Middle frontal gyrus (tissue), 1 donor: ENCODE measurements at regions not wholly inside any gene's neighbourhood (a gene's known extent, or its start where the extent isn't known, plus 50 kb on each side); places are given as distances from the start of the nearest gene placed in this dataset.

Source experiments
- DNase-seq: peaks from one replicate; pipeline ENCODE4 v3.0.0-alpha.2; 2015; ENCODE audit warnings: low spot score; ENCODE audit errors: extremely low spot score

DNA sequence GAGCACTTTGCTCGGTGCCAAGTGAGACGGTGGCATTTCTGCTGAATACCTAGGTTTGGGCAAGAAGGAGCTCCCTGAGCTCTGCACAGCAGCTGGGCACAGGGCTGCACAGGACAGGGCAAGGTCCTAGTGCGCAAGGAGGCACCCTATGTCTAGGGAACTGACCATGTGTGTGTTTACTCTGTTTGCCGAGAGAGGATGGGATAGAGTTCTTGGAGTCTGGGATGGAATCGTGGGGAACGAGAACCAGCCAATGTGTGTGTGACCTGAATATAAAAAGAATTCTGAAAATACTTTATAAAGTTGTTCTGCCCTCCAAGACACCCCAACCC lies 179.5 kb upstream of the NECTIN1 start:
- no peak for DNase-seq

DNA sequence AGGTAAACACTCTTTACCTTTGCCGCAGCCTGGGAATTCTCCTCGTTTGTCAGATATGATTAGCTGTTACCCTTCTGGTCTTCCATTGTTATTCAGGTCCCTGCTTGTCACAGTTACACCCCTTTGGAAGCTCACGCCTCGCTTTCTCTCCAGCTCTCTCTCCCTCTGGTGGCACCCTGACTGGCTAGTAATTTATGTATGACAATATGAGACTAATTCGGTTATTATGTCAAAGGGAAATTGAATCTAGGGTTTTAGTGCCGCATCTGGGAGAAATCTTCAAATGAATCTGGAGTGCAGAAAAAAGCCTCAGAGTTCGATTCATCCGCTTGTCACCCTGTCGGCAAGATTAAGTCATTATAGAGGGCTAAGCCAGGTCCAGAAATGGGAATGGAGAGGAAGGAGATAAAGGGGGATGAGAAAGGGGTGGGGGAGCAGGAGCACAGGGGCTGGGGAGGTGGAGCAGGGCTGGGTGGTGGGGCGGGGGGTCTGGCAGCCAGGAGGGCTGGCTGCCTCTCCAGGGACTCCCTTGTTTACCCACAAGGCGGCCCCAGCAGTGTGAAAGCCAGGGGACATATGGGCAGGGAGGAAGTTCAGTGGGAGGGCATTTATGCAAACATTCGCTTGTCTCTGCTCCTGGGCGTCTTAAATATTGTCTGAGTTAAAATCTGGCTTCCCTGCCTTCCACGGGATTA lies 179.0 kb upstream of the NECTIN1 start:
- no peak for DNase-seq

DNA sequence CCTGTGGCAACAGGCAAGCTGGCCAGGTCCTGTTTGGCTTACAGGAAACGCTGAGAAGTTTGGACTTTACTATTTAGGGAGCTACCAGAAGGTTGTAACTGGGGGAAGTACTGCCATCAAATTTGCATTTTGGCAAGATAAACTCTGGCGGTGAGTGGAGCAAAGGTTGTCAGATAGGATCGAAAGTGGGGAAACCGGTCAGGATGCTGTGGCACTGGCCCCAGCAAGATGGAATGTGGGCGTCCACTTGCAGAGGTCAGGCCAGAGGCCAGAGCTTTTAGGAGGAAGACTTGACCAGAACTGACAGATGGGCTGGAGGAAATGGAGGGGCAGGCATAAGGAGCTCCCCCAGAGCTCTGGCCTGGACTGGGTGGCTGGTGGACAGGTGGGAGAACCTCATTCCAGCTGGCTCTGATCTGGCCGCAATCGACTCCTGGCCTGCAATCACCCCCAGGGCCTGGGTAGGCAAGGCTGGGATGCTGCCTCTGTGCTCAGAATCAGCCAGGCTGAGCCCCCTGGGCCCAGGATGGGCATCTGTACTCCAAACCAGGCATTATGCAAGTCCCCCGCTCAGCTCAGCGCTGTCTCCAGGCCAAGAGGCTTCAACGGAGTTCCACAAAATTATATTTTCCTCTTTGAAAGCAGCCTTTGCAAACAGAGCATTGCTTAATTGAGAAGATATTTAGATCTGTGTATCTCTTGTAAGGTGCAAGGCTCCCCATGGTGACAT lies 178.3 kb upstream of the NECTIN1 start:
- no peak for DNase-seq

DNA sequence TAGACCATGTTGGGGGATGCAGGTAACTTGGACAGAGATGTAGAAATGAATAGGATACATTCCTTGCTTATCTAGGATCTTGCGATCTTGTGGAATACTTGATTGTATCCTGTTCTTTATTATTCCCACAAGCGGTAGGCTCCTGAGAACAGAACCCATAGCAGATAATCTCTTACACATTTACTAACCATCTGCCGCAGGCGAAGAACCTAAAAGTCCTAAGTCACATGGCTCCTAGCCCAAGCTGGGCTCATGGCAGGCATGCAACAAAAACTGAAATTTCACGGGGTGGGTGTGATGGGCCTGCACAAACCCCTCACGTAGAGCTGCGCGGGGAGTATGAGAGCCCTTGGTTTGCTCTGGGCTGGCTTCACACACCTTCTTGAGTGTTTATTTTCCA lies 177.4 kb upstream of the NECTIN1 start:
- no peak for DNase-seq

DNA sequence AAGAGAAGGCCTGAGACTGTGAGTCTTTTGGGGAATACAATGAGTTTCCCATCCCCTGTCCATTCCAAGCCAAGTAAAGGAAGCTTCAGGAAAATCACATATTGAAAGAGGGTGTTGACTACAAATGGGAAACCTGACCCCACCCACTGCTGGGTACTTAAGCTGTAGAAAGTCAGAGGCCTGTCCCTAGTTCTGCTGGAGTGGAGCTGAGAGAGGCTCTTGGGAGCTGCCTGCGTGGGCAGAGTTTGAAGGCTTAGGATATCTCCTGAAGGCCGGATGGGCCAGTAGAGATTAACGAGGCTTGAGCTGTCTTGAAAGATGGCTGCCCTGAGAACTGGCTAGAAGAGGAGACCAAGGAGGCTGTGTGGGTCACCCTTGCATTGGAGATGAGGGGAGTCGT lies 176.2 kb upstream of the NECTIN1 start:
- DNase-seq = no peak

DNA sequence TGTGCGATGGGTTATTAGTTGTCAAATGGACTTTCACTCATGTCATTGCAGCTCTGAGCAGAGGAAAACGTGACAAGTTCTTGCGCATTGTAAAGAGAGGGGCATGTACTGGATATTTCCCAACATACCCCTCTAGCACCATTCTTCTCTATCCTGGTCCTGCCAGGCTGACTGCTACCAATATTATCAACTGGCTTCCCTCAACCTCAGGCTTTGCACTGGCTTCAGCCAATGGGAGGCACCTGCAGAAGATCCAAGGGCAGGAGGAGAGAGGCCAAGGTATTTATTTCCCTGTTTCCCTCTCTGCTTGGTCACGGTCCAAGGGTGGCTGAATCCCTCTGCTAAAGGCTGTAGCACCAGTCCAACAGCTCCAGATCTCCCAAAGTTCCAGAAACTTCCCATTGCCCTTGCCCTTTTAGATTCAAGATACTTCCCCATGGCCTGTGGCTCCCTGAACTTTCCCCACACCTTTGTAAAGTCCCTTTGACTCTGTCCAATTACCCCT lies 175.6 kb upstream of the NECTIN1 start:
- DNase-seq = no peak

DNA sequence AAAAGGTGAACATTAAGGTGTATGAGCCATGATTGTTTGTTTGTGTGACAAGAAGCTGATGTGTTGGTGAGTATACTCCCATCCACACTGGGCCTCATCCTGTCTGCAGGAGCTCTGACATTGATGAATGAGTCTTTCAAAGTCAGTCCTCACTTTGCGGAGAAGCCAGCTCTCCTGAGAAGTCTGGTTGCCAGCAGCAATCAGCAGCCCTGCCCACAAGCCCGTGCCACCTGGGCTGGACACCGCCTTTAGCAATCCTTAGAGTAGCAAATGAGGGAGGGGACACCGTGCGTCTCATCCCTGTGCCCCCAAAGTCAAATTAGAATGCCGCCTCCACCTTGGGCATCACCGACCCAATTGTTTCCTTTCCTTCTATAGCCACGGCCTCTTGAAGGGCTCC lies 174.8 kb upstream of the NECTIN1 start:
- DNase-seq = no peak

DNA sequence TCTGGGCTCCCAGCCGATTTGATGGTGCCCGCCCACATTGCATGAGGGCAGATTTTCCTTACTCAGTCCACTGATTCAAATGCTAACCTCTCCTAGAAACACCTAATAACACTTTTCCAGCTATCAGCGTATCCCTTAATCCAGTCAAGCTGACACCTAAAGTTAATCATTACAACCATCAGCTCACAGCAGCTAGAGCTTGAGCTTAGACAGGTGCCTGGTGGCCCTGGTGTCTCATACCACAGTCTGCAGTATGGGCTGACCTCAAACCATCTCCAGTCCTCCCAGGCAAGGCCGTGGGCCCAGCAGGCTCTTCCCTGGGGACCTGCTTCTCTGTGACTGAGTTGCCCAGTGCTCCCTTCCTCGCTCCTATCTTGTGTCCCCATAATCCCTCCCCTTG lies 174.4 kb upstream of the NECTIN1 start:
- DNase-seq = no peak

DNA sequence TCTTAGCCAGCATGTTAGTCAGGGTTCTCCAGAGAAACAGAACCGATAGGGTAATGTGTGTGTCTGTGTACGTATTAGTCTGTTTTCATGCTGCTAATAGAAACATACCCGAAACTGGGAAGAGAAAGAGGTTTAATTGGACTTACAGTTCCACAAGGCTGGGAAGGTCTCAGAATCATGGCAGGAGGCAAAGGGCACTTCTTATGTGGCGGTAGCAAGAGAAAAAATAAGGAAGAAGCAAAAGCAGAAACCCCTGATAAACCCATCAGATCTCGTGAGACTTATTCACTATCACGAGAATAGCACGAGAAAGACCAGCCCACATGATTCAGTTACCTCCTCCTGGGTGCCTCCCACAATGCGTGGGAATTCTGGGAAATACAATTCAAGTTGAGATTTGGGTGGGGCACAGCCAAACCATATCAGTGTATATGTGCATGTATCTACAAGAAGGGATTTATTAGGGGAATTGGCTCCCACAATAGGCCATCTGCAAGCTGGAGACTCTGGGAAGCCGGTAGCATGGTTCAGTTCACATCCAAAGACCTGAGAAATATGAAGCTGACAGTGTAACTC lies 173.7 kb upstream of the NECTIN1 start:
- no peak for DNase-seq

DNA sequence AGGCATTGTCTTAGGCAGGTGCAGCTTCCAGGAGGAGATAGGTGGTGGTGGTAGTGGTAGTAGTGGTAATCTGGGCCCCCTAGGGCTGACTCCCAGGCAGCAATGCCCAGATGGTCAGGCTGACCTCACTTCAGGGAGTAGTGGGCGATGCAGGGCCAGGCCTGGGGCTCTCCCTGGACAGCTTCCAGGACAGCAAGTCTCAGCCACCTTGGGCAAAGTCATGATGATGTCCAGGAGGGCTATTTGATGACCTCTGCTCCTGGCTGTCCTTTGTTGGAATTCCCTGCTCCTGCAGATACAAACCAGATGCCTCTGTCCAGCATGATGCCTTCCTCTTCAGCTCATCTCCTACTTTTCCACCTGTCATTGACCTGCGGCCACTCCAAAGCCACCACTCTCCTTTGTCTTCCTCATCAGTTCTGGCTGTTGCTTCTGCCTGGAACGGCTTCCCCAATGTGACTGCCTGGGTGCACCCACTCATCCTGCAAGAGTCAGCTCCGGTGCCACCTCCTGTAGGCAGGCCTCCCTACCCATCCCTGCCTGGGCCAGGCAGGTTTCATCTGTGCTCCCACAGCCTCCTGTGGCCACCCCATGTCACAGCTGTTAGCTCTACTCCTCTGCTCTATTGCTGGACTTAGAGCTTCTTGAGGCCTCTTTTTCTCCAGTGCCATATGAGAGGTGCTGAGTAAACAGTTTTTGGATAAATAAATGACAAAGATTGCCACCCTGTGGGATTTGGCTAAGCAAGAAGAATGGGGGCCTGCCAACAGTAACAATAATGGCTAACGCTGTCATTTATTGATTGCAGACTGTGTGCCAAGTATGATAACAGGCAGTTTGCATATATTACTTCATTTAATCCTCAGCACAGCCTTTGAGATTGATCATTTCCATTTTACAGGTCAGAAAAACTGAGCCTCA lies 172.9 kb upstream of the NECTIN1 start:
- DNase-seq = no peak

DNA sequence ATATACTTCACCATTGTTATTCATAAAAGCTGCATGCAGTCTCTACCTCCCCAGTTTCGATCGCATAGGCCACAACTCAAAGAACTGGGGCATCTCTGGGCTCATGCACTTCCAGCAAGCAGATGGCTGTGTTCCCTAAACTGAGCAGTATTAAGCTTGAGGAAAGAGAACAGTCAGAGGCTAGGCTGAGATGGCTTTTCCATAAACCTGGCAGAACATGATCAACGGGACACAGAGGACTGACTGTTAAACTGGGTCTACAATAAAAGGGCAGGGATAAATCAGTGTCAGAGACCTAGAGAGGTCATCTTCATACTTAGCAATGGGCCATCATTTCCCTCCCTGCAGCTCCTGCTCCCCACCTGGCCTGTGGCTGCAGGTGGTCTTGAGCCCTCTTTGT lies 171.0 kb upstream of the NECTIN1 start:
- no peak for DNase-seq

DNA sequence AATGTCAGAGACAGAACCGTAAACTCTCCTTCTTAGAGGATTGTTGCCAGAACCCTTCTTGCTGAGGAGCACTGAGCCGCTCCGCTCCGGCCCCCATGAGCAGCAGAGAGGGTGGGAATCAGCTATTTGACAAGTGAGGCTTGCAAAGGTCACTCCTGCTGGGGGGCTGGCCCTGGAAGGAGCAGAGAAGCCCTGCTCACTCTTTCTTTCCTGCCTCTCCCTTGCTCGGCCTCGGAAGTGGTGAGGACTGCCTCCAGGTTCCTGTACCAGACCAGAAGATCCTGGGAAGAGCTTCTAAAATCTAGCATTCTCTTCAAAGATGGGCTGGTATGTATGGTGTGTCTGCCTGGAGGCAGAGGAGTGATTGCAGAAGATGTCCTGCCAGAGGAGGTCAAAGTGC lies 168.6 kb upstream of the NECTIN1 start:
- DNase-seq = no peak

DNA sequence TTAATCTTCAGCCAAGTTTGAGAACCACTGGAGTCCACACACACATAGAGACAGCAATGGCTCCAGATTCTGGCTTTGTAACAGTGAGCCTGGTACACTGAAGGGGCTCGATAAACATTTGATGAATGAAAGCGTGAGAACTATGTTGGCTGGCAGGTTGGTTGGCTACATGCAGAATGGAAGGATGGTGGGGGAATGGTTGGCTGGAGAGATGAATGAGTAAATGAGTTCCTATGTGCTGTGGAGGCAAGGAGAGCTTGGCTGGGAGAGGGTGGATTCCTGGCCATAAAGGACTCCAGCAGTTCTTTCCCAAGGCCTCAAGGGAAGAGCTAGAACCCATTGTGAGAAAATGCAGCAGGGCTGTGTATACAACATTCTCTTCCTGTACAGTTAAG lies 168.0 kb upstream of the NECTIN1 start:
- DNase-seq = no peak

DNA sequence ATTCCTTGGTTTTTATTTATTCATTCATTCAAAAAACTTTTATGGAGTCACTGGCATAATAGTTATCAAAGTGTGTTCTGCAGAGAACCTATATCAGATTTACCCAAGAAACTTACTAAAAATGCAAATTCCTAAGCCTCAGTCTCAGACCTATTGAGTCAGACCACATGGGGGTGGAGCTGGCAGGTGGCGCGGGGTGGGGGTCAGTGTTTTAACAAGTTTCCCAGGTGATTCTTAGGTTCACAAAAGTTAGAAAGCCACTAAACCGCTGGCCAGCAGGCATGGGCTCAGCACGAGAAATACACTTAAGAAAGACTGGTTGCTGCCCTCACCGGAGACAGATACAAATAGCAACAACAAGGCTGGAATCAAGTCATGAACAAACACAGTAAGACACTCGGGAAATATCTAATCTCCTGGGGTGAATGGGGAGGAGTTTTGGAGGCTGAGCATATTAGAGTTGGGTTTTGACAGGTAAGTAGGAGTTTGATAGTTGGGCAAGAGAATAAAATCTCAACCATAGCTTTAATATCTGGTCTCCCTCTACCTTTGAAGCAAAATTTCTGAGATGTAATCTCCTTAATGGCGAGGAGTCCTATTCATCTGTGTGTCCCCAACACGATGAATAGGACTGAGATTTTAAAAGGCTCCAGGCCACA lies 167.5 kb upstream of the NECTIN1 start:
- DNase-seq = no peak

DNA sequence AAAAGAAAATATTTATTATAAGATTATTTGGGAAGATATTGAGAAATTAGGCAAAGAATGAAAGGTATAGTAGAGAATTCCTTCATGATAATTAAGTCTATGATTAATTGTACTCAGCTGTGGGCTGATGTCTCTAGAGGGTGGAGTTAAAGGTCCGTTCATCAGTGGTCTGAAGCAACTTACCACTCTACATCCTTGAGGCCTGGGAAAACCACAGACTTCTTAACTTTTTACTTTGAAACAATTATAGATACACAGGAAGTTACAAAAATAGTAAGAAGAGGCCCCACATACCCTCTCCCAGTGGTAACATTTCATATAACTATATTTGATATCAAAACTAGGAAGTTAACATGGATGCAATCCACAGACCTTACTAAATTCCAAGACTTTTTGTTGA lies 167.0 kb upstream of the NECTIN1 start:
- DNase-seq = no peak

DNA sequence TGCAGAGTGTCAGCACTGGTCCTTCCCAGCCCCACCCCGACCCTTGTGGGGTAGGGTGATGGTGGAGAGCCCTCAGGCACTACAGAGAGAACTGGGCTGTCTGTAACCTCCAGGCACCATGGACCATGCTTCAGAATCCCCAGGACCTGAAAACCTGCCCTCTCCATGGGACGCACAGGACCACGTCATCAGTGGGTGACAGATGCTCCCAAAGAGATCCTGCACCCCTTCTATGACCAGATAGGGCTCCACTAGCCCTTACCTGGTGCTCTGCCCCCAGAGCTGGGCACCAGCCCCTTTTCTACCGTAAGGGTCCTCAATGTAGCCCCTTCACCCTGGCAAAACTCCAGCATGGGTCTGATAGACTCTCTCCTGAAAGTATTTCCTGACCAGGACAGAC lies 165.9 kb upstream of the NECTIN1 start:
- no peak for DNase-seq

DNA sequence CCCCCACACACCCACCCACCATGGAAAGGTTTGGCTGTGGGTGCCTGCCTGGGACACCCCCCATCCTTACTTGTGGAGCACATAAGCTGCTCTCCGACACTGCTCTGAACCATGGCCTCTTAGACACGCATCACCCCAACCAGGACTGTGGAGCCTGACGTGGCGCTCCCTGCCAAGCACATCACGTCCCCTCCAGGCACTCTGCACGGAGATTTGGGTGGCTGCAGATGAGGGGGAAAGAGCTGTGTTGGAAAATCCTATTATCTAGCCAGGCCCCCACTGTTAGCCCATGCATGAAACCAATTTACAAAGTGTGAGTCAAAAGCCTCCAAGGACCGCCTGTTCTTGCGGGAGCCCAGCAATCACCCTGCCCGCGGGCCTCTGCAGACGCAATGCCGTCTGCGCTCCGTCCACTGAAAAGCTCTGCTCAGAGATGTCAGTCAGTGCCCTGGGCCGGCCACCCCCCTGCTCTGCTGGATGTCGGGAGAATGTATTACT lies 163.4 kb upstream of the NECTIN1 start:
- no peak for DNase-seq

DNA sequence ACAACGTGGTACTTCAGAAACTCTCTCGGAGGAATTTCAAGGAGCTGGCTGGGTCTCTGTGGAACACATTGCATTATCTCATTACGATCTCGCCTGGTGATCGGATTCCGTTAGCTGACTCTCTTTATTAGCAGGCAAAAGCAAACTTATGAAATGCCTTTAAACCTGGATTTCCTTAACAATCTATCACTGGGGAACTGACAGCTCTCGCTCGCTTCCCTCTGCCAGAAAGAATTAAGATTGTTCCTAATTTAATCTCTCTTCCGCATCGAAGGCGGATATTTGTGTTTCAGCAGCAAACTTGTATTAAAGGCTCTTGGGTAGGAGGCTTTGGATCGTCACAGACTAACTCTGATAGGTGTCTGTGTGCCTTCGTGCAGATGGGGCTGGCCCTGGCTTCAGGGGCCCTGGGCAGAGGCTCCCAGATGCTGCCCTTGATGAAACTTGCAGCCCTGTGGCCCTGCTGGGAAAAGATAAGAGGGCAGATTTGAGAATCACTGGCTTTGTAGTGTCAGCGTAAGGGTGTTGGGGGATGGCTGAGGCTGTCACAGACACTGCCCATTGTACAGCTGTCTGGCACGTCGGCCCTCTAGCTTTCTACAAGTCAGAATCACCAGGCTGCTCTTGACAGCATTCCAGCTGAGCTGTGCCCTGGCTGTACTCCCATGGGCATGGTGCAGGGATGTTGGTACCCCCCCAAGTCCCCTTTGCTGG lies 162.2 kb upstream of the NECTIN1 start:
- DNase-seq = peak; percentile 42

DNA sequence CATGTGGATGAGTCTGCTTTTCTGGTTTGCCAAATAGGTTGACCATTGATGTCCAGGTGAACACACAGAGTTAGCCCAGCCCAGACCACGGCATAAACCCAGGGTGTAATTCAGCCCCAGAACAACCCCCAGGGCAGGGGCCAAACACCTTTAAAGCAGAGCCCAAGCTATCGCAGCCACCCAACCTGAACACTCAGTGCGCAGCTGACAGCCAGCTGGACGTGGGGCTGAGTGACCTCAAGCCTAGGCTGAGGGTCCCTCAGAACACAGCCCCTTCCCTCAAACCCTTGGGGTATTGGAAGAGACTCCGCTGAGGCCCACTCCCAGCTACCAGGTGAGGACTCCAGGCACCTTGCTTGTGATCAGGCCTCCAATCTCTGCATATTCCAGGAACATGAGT lies 161.5 kb upstream of the NECTIN1 start:
- DNase-seq = no peak

DNA sequence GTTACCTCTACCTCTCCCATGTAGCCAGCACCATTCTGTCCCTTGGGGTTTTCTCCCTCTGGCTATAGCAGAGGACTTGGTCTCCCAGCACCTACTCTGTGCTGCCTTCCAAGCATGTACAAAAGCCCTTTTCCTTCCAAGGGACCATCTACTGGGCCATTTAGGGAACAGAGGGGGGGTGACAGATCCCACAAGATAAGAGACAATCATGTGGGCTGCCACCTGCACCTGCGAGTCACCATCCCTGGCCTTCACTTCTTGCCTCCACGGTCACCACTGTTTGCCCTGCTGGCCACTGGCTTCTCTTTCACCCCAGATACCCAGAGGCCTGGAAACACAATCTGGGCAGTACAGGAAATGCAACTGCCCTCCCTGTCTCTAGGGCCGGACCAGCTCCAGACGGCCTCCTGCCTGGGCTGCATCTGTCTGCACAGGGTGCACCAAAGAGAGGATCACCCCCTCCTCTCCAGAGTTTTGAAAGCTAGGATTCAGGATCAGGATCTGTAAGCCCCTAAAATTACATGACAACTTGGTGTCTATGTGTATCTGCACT lies 160.8 kb upstream of the NECTIN1 start:
- DNase-seq = no peak
